Vagina (tissue), 2 donors: ENCODE measurements at regions not wholly inside any gene's neighbourhood (a gene's known extent, or its start where the extent isn't known, plus 50 kb on each side); places are given as distances from the start of the nearest gene placed in this dataset.

Experiments used
- DNase-seq, 2 donors: peaks; one replicate each; pipeline ENCODE4 v3.0.0-alpha.2; 2017; ENCODE audit errors: extremely low spot score in 2 of 2
- H3K27ac ChIP-seq: fragments of 200-600 bp; sonication (generic); one replicate; pipeline ENCODE4 v1.5.1; 2019
- H3K27me3 ChIP-seq: fragments of 200-600 bp; sonication (generic); one replicate; pipeline ENCODE4 v1.5.1; 2019
- H3K36me3 ChIP-seq, 2 donors: fragments of 200-600 bp; sonication (generic); one replicate each; pipeline ENCODE4 v1.5.1; 2017 to 2019
- H3K4me1 ChIP-seq: fragments of 200-600 bp; sonication (generic); one replicate; pipeline ENCODE4 v1.5.1; 2019
- H3K4me3 ChIP-seq, 2 donors: fragments of 200-600 bp; sonication (generic); 1 replicate in 1 of 2; 2 replicates in 1 of 2; pipeline ENCODE4 v1.5.1; 2016 to 2019
- H3K9me3 ChIP-seq: fragments of 200-600 bp; sonication (generic); one replicate; pipeline ENCODE4 v1.5.1; 2019
- POLR2A ChIP-seq, 2 donors: fragments of 450-650 bp; IDR thresholded peaks; one replicate each; pipeline ENCODE4 v1.6.1; 2017; ENCODE audit warnings: antibody characterized with exemption in 2 of 2, mild to moderate bottlenecking in 2 of 2, moderate library complexity in 2 of 2
- POLR2AphosphoS5 ChIP-seq, 2 donors: sonication (generic); formaldehyde crosslinking; IDR thresholded peaks; one replicate each; pipeline ENCODE4 v1.9.0; 2017; ENCODE audit warnings: antibody characterized with exemption in 2 of 2, mild to moderate bottlenecking in 2 of 2, low read depth in 1 of 2; ENCODE audit not compliant: insufficient read depth in 1 of 2
- intact Hi-C: fragments of 100-400 bp; cut with DNase I; formaldehyde crosslinking; loops from one replicate; pipeline ENCODE4 v1.15.1; 2023
- TF ChIP-seq, protein P1 (sequence below), 3 experiments: fragments of 450-650 bp in 2 of 3; fragments of 200-600 bp in 1 of 3; sonication (generic) in 1 of 3; IDR thresholded peaks; one replicate each; pipeline ENCODE4 v1.5.1; 2017 to 2019; ENCODE audit warnings: antibody characterized with exemption in 3 of 3, mild to moderate bottlenecking in 2 of 3, moderate library complexity in 2 of 3

GRCh38 chr6:134435814-134436280 is 117.9 kb upstream of the SGK1 start:
- intact Hi-C loops, result no loop called here
- peak overlapping the region; percentile 37 for H3K27ac ChIP-seq
- H3K9me3 ChIP-seq, result no peaks in the 10 kb centered on the region
- no peaks in the 10 kb centered on the region for H3K27me3 ChIP-seq
- peaks cover 16% of the 10 kb centered on the region for H3K4me1 ChIP-seq
- no peak for DNase-seq
- no peaks in the 10 kb centered on the region for H3K36me3 ChIP-seq
- H3K4me3 ChIP-seq, result no peak overlapping the region
- no peak for TF ChIP-seq POLR2A (IDR thresholded peaks at IDR 0.05)

- Histone ChIP-seq H3K27ac (no peak overlapping the region), H3K9me3 (no peaks in the 10 kb centered on the region), H3K27me3 (no peaks in the 10 kb centered on the region), H3K4me1 (peaks cover 16% of the 10 kb centered on the region), H3K4me3 (no peak overlapping the region), H3K36me3 (no peaks in the 10 kb centered on the region)
- no peak for DNase-seq
- intact Hi-C loops, result no loop called here
- TF ChIP-seq POLR2A (IDR thresholded peaks at IDR 0.05) (no peak), POLR2AphosphoS5 (IDR thresholded peaks at IDR 0.05; ENCODE audit: insufficient read depth in 1 of 2, low read depth in 1 of 2) (no peak)
- TF ChIP-seq, protein P1, sequence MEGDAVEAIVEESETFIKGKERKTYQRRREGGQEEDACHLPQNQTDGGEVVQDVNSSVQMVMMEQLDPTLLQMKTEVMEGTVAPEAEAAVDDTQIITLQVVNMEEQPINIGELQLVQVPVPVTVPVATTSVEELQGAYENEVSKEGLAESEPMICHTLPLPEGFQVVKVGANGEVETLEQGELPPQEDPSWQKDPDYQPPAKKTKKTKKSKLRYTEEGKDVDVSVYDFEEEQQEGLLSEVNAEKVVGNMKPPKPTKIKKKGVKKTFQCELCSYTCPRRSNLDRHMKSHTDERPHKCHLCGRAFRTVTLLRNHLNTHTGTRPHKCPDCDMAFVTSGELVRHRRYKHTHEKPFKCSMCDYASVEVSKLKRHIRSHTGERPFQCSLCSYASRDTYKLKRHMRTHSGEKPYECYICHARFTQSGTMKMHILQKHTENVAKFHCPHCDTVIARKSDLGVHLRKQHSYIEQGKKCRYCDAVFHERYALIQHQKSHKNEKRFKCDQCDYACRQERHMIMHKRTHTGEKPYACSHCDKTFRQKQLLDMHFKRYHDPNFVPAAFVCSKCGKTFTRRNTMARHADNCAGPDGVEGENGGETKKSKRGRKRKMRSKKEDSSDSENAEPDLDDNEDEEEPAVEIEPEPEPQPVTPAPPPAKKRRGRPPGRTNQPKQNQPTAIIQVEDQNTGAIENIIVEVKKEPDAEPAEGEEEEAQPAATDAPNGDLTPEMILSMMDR (IDR thresholded peaks at IDR 0.05), result no peak
Measured at GRCh38 chr6:134434019-134434942, 116.4 kb upstream of the SGK1 start.

DNA sequence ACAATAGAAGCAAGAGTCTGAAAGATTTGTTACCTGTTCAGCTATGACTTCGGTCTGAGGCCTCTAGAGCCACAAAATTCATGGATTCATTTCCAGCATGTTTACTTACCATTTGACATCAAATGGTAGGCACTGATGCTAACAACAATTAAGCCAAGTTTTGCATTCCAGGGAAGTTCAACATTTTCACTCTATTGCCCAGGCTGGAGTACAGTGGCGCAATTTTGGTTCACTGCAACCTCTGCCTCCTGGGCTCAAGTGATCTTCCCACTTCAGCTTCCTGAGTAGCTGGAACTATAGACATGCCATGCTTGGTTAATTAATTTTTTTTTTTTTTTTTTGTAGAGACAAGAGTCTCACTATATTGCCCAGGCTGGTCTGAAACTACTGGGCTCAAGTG is 114.1 kb upstream of the SGK1 start:
- Histone ChIP-seq H3K27me3 (no peaks in the 10 kb centered on the region), H3K4me1 (peaks cover 12% of the 10 kb centered on the region), H3K36me3 (no peaks in the 10 kb centered on the region), H3K27ac (no peak overlapping the region), H3K4me3 (no peak overlapping the region), H3K9me3 (no peaks in the 10 kb centered on the region)
- no peak for DNase-seq
- intact Hi-C loops, result no loop called here
- TF ChIP-seq POLR2AphosphoS5 (IDR thresholded peaks at IDR 0.05; ENCODE audit: insufficient read depth in 1 of 2, low read depth in 1 of 2) (no peak), POLR2A (IDR thresholded peaks at IDR 0.05) (no peak)
- TF ChIP-seq, protein P1 (IDR thresholded peaks at IDR 0.05), result no peak

DNA sequence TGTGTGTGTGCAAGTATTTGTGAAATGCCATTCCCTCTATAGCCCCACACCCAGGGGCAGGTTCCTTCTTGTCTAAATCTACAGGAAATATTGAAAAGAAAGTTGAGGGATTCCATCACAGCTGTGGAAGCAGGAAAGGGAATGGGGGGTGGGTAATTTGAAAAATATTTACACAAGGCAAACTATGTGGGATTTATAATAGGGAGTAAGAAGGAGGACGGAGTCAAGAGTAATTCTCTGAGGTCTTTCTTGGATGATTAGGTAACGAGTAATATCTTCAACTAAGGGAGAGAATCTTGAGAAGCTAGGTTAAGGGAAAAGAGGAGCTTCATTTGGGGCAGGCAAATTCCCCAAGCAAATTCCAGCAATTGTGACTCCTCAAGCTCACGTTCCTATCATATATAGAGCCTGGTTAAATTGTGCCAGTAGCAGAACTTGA is 113.5 kb upstream of the SGK1 start:
- H3K9me3 ChIP-seq, result no peaks in the 10 kb centered on the region
- no peak overlapping the region for H3K27ac ChIP-seq
- no peak for DNase-seq
- no peak overlapping the region for H3K4me3 ChIP-seq
- no peaks in the 10 kb centered on the region for H3K27me3 ChIP-seq
- intact Hi-C loops, result no loop called here
- H3K36me3 ChIP-seq, result no peaks in the 10 kb centered on the region
- H3K4me1 ChIP-seq, result peaks cover 6% of the 10 kb centered on the region
- TF ChIP-seq POLR2A (IDR thresholded peaks at IDR 0.05), result no peak
- TF ChIP-seq, protein P1 (IDR thresholded peaks at IDR 0.05), result no peak
- no peak for TF ChIP-seq POLR2AphosphoS5 (IDR thresholded peaks at IDR 0.05; ENCODE audit: insufficient read depth in 1 of 2, low read depth in 1 of 2)

DNA sequence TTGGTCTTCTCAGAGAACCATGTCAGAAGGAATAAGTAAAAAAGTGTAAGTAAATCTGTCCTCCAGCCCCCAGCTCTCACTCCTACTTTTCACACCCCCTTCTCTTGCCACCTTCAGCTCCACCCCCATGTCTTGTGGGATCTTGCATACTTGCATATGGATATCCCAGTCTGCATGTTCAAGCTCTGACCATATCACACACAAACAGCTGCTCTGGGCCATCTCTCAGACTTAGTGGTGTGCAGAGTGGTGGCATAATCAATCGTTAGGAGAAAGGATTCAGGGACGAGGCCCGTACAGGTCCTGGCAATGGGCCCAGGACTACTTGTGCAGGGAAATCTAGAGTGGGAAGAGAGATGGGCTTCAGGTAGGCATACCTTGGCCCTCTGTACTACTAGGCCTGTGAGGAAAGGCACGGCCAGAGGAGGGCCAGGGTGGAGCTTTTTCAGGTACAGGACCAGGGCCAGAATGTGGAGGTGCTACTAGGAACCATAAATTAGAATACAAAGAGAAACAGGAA is 112.0 kb upstream of the SGK1 start:
- Histone ChIP-seq H3K27ac (no peak overlapping the region), H3K4me1 (no peaks in the 10 kb centered on the region), H3K36me3 (no peaks in the 10 kb centered on the region), H3K27me3 (no peaks in the 10 kb centered on the region), H3K4me3 (no peak overlapping the region), H3K9me3 (no peaks in the 10 kb centered on the region)
- intact Hi-C loops, result no loop called here
- no peak for DNase-seq
- TF ChIP-seq POLR2A (IDR thresholded peaks at IDR 0.05), result no peak
- TF ChIP-seq, protein P1 (IDR thresholded peaks at IDR 0.05), result no peak
- TF ChIP-seq POLR2AphosphoS5 (IDR thresholded peaks at IDR 0.05; ENCODE audit: insufficient read depth in 1 of 2, low read depth in 1 of 2), result no peak
